ENCODE measurements at regions not wholly inside any gene's neighbourhood (a gene's known extent, or its start where the extent isn't known, plus 50 kb on each side); places are given as distances from the start of the nearest gene placed in this dataset.
"Not testable (repeated sequence)": the region's sequence is repeated elsewhere in the genome, so short reads cannot be mapped to it uniquely, and the experiment has no call there.

GRCh38 chrX:66988331-66988730 is 349.5 kb upstream of the EDA2R start:
- Histone ChIP-seq H3K36me3 (no peaks in the 10 kb centered on the region), H3K4me3 (no peak overlapping the region), H3K9me3 (peaks cover 0 to 14% (median 0%) of the 10 kb centered on the region in 11 donors), H3K4me1 (no peaks in the 10 kb centered on the region), H3K27me3 (no peaks in the 10 kb centered on the region), H3K27ac (no peak overlapping the region)
- ATAC-seq (no peak), DNase-seq (no peak)
- no peak for TF ChIP-seq CTCF (IDR thresholded peaks at IDR 0.05)
- 33 to 35% methylated on average over 1 of the region's 1 CpG for WGBS, 2 donors
- intact Hi-C loops (cut with DNase I), result no loop called here

DNA sequence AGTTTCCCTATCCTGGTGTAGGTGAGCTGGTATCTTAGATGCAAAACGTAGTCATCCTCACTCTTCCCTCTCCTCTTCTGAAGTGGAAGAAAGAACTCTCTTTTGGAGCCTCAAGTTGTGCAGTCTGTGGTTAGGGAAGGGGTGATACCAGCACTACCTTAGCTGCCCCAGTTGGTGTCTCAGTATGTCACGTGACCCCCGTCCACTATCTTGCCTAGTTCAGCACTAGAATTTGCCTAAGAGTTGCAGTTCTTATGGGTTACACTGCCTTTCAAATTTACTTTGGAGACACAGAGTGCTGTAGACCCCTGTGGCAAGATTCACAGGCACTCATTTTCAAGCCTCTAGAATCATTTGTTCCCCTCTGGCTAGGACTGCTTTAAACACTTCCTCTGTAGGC is 322.8 kb upstream of the EDA2R start:
- WGBS, 2 donors, result 72 to 73% methylated on average over 3 of the region's 3 CpGs
- Histone ChIP-seq H3K4me1 (no peaks in the 10 kb centered on the region), H3K27me3 (no peaks in the 10 kb centered on the region), H3K27ac (no peak overlapping the region), H3K36me3 (no peaks in the 10 kb centered on the region), H3K4me3 (no peak overlapping the region), H3K9me3 (peaks cover 0 to 40% (median 0%) of the 10 kb centered on the region in 11 donors)
- TF ChIP-seq CTCF (IDR thresholded peaks at IDR 0.05), result no peak
- no peak for ATAC-seq
- intact Hi-C loops (cut with DNase I), result no loop called here
- DNase-seq, result no peak

GRCh38 chrX:66931713-66932112 is 292.8 kb upstream of the EDA2R start:
- ATAC-seq, result no peak
- no peak for TF ChIP-seq CTCF (IDR thresholded peaks at IDR 0.05)
- intact Hi-C loops (cut with DNase I), result loop anchor here in 1 of 10 donors (5.0 kb wide), 1 partner anchor 254 kb away; no protein-coding TSS in a partner anchor
- Histone ChIP-seq H3K9me3 (peaks cover 0 to 27% (median 5%) of the 10 kb centered on the region in 11 donors), H3K4me1 (no peaks in the 10 kb centered on the region), H3K4me3 (no peak overlapping the region), H3K27me3 (no peaks in the 10 kb centered on the region), H3K36me3 (no peaks in the 10 kb centered on the region), H3K27ac (no peak overlapping the region)
- 81 to 88% methylated on average over 1 of the region's 1 CpG for WGBS, 2 donors
- DNase-seq, result no peak

GRCh38 chrX:66930516-66930915 is 291.6 kb upstream of the EDA2R start:
- H3K36me3 ChIP-seq, H3K27me3 ChIP-seq, DNase-seq, ATAC-seq, H3K4me3 ChIP-seq, H3K27ac ChIP-seq, H3K4me1 ChIP-seq: not testable (repeated sequence)
- 93 to 94% methylated on average over 14 to 15 of the region's 18 CpGs for WGBS, 2 donors
- intact Hi-C loops (cut with DNase I), result loop anchor here in 1 of 10 donors (5.0 kb wide), 1 partner anchor 253 kb away; no protein-coding TSS in a partner anchor
- peaks cover 0 to 27% (median 5%) of the 10 kb centered on the region in 11 donors for H3K9me3 ChIP-seq

DNA sequence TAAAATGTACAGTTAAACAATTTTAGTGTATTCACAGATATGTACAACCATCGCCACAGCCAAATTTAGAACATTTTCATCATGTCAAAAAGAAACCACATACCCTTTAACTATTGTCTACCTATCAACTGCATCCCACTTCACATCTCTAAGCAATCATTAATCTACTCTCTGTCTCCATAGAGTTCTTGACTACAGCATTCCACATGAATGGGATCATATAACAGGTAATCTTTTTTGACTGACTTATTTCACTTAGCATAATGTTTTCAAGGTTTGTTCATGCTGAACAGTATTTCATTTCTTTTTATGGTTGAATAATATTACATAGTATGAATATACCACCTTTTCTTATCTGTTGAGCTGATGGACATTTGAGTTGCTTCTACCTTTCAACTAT is 281.4 kb upstream of the EDA2R start:
- no peak overlapping the region for H3K27ac ChIP-seq
- H3K9me3 ChIP-seq, result peaks cover 0 to 10% (median 0%) of the 10 kb centered on the region in 11 donors
- TF ChIP-seq CTCF (IDR thresholded peaks at IDR 0.05), result no peak
- H3K36me3 ChIP-seq, result no peaks in the 10 kb centered on the region
- no peak overlapping the region for H3K4me3 ChIP-seq
- peaks cover 0 to 5% (median 0%) of the 10 kb centered on the region in 7 donors for H3K27me3 ChIP-seq
- no peak for ATAC-seq
- DNase-seq, result no peak
- WGBS, 2 donors, result 81 to 87% methylated on average over 1 of the region's 1 CpG
- H3K4me1 ChIP-seq, result no peaks in the 10 kb centered on the region
- intact Hi-C loops (cut with DNase I), result no loop called here

Data from heart right ventricle (tissue), 16 donors.